ENCODE measurements at regions not wholly inside any gene's neighbourhood (a gene's known extent, or its start where the extent isn't known, plus 50 kb on each side); places are given as distances from the start of the nearest gene placed in this dataset.
"Not testable (repeated sequence)": the region's sequence is repeated elsewhere in the genome, so short reads cannot be mapped to it uniquely, and the experiment has no call there.

DNA sequence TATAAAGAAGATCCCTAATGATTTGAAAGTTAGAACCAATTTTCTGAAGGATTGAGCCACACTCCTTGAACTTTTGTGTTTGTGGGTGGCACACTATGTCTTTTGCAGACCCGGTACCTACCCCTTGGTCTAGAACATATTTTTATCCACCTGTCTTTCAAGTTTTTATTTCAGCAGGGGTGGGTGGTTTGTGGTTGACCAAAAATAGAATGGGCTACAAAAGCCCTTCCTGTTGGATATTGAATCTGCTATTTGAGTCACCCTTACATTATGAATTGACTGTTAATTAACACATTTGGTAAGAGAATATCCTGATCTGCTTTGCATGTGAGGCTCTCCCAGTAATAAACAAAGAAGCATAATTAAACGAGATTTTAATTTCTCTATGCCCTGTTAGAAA is 401.2 kb downstream of the POTEH start:
- in situ Hi-C loops (cut with HindIII; ENCODE audit: extremely low pct_ligation_motif_present, low pct_unique_long_range_greater_than_20kb); H3K9me3 ChIP-seq (ENCODE audit: low read length); CTCF ChIA-PET (ENCODE audit: low intra/inter-chr PET ratio, low total read pairs); H2AFZ ChIP-seq (ENCODE audit: low read length); ATAC-seq; H3K79me2 ChIP-seq (ENCODE audit: insufficient read depth, low read length); H3K27ac ChIP-seq (ENCODE audit: extremely low read length, insufficient read depth, low read length); POLR2A ChIA-PET; H3K9ac ChIP-seq (ENCODE audit: insufficient read depth, low read depth, low read length); H3K4me3 ChIP-seq (replicated peaks in 1 of 3; ENCODE audit: insufficient read depth in 1 of 3, low read depth in 2 of 3, low read length in 3 of 3); H3K4me1 ChIP-seq (ENCODE audit: insufficient read depth, low read length); FAIRE-seq; H3K27me3 ChIP-seq (ENCODE audit: control insufficient read depth in 1 of 2, insufficient read depth in 2 of 2, low read length in 2 of 2); H3K36me3 ChIP-seq (replicated peaks in 1 of 2; ENCODE audit: control insufficient read depth in 1 of 2, insufficient read depth in 2 of 2, low read length in 2 of 2); DNase-seq (ENCODE audit: low spot score); BruUV-seq (replicated peaks); H4K20me1 ChIP-seq (ENCODE audit: insufficient read depth, low read length); H3K4me2 ChIP-seq (ENCODE audit: low read depth, low read length); intact Hi-C loops (cut with micrococcal nuclease; ENCODE audit: unreplicated experiment): not testable (repeated sequence)
- 42% methylated on average over 2 of the region's 2 CpGs for WGBS (ENCODE audit: low lambda C conversion rate)

- H3K27ac ChIP-seq (ENCODE audit: extremely low read length, insufficient read depth, low read length); DNase-seq (ENCODE audit: low spot score); H3K4me2 ChIP-seq (ENCODE audit: low read depth, low read length); H3K79me2 ChIP-seq (ENCODE audit: insufficient read depth, low read length); ATAC-seq; intact Hi-C loops (cut with micrococcal nuclease; ENCODE audit: unreplicated experiment); H3K9me3 ChIP-seq (ENCODE audit: low read length); H3K27me3 ChIP-seq (ENCODE audit: control insufficient read depth in 1 of 2, insufficient read depth in 2 of 2, low read length in 2 of 2); H2AFZ ChIP-seq (ENCODE audit: low read length); H3K4me3 ChIP-seq (replicated peaks in 1 of 3; ENCODE audit: insufficient read depth in 1 of 3, low read depth in 2 of 3, low read length in 3 of 3); H3K4me1 ChIP-seq (ENCODE audit: insufficient read depth, low read length); H3K9ac ChIP-seq (ENCODE audit: insufficient read depth, low read depth, low read length); H4K20me1 ChIP-seq (ENCODE audit: insufficient read depth, low read length); FAIRE-seq; CTCF ChIA-PET (ENCODE audit: low intra/inter-chr PET ratio, low total read pairs); BruUV-seq (replicated peaks); H3K36me3 ChIP-seq (replicated peaks in 1 of 2; ENCODE audit: control insufficient read depth in 1 of 2, insufficient read depth in 2 of 2, low read length in 2 of 2); in situ Hi-C loops (cut with HindIII; ENCODE audit: extremely low pct_ligation_motif_present, low pct_unique_long_range_greater_than_20kb); POLR2A ChIA-PET; TF ChIP-seq ATF7, CREB1 (CRISPR knock-in tag; IDR thresholded peaks at IDR 0.05): not testable (repeated sequence)
- TF ChIP-seq ATF7 (IDR thresholded peaks at IDR 0.05) (peak; percentile 95), CREB1 (IDR thresholded peaks at IDR 0.05) (peak; percentile 88)
- 0% methylated on average over 3 of the region's 3 CpGs for WGBS (ENCODE audit: low lambda C conversion rate)
These were observed 415.3 kb downstream of the POTEH start for GRCh38 chr22:16105121-16105520.

GRCh38 chr22:16131456-16131855 is 441.6 kb downstream of the POTEH start:
- ATAC-seq; POLR2A ChIA-PET; H3K9me3 ChIP-seq (ENCODE audit: low read length); H2AFZ ChIP-seq (ENCODE audit: low read length); BruUV-seq (replicated peaks); H3K79me2 ChIP-seq (ENCODE audit: insufficient read depth, low read length); CTCF ChIA-PET (ENCODE audit: low intra/inter-chr PET ratio, low total read pairs); FAIRE-seq; H4K20me1 ChIP-seq (ENCODE audit: insufficient read depth, low read length); H3K36me3 ChIP-seq (replicated peaks in 1 of 2; ENCODE audit: control insufficient read depth in 1 of 2, insufficient read depth in 2 of 2, low read length in 2 of 2); intact Hi-C loops (cut with micrococcal nuclease; ENCODE audit: unreplicated experiment); H3K27ac ChIP-seq (ENCODE audit: extremely low read length, insufficient read depth, low read length); H3K27me3 ChIP-seq (ENCODE audit: control insufficient read depth in 1 of 2, insufficient read depth in 2 of 2, low read length in 2 of 2); H3K4me3 ChIP-seq (replicated peaks in 1 of 3; ENCODE audit: insufficient read depth in 1 of 3, low read depth in 2 of 3, low read length in 3 of 3); DNase-seq (ENCODE audit: low spot score); H3K4me2 ChIP-seq (ENCODE audit: low read depth, low read length); H3K9ac ChIP-seq (ENCODE audit: insufficient read depth, low read depth, low read length); in situ Hi-C loops (cut with HindIII; ENCODE audit: extremely low pct_ligation_motif_present, low pct_unique_long_range_greater_than_20kb); H3K4me1 ChIP-seq (ENCODE audit: insufficient read depth, low read length): not testable (repeated sequence)
- 58% methylated on average over 2 of the region's 19 CpGs for WGBS (ENCODE audit: low lambda C conversion rate)

Measured in HepG2 (cell line).